Stimulated activated CD8-positive, alpha-beta memory T cell treated with anti-CD3 and anti-CD28 coated beads, Interleukin-7, amount 100 ng/mL, for 24 hours (primary cell): ENCODE measurements at regions not wholly inside any gene's neighbourhood (a gene's known extent, or its start where the extent isn't known, plus 50 kb on each side); places are given as distances from the start of the nearest gene placed in this dataset.

Experiments
- DNase-seq: peaks from one replicate; pipeline ENCODE4 v3.0.0-alpha.2; 2020; ENCODE audit warnings: low read depth

- DNase-seq, result no peak
These were observed 68.5 kb upstream of the GADD45A start for GRCh38 chr1:67616394-67616985.

DNA sequence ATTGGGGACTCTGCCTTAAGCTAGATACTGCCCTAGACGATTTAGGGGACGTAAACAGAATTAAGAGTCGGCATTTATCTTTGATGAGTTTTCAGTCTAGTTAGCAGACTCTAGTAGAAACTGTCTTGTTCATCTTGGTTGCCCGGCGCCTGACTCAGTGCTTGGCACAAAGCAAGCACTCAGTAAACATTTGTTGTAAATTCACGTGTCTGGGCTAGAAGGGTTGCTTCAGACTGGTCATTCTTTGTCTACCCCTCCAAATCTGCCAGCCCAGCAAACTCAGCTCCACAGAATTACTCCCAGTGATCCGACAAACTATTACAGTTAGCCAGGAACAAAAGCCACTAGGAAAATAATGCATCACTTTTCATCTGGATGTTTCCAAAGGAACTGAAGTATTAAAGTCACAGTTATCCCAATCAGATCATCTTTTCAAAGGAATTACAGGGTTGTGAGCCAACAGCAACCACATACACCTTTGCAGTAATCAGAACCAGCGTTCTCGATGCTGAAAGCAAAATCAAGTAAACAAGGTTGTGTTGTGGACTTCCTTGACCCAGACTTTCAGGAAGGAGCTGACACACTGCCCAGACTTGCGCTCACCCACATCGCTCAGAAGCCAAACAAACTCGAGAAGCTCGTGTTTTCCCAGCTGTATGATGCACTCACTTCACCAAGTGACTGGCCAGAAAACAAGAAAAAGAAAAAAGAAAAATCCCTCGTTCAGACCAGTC, 66.5 kb upstream of the GADD45A start:
- no peak for DNase-seq

DNA sequence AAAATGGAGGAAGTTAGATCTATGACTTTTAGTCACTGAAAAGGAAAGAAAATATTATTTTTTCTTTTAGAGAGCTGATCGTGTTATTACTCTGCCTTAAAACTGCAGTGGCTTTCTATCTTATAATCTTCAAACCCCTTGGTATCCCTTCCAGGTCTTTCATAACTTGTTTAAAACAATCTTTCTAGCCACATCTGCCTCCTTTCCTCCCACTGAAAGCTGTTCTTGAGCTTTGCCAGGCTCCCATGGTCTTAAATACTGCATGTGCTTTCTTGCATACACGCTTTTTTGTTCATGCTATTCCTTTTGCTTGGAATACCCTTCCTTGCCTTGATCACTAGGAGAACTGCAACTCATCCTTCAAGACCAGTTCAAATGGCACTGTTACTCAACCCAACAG, 65.9 kb upstream of the GADD45A start:
- no peak for DNase-seq

DNA sequence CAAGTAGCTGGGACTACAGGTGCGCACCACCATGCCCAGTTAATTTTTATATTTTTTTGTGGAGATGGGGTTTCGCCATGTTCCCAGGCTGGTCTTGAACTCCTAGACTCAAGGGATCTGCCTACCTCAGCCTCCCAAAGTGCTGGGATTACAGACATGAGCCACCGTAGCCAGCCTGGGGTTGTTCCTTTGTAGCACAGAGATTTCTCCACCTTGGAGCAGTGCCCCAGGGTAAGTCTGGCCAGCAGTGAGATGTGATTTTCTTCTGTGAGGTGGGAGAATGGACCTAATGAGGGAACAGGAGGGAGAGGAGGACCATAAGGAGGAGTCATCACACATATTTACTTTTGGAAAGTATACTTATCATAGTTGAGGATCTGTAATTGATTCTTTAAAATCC, 61.1 kb upstream of the GADD45A start:
- no peak for DNase-seq

- no peak for DNase-seq
These were observed 60.3 kb upstream of the GADD45A start for GRCh38 chr1:67624680-67625079.

DNA sequence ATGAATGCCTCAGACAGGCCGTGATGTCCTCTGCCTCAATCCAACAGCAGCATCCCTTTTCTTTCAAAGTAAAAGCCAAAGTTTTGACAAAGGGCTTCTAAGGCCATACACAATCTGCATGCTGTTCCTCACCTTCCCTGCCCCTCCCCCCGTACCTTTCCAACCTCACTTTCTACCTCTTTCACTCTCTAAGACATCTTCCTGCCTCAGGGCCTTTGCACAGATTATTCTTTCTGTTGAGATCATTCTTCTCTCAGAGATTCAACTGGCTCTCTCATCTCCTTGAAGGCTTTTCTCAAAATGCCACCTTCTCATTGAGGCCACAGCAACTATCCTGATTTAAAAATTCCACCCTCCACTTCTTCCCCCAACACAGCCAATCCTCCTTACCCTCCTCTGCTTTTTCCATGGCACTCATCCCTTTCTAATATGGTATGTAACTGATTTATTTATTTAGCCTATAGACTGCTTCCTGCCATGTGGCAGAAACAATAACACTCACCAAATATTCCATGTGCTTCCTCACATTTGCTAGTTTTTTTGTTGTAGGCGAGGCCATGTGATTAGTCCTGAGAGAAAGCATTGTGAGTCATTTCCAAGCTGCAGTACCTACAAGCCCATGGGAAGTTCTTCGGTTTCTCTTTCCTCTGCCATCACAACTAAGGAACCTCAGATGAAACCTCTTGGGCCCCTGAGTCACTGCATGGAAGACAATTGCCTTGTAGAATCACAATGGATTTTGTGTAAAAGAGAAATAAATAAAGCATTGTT, 58.7 kb upstream of the GADD45A start:
- no peak for DNase-seq

GRCh38 chr1:67626861-67627235, 58.2 kb upstream of the GADD45A start:
- no peak for DNase-seq

DNA sequence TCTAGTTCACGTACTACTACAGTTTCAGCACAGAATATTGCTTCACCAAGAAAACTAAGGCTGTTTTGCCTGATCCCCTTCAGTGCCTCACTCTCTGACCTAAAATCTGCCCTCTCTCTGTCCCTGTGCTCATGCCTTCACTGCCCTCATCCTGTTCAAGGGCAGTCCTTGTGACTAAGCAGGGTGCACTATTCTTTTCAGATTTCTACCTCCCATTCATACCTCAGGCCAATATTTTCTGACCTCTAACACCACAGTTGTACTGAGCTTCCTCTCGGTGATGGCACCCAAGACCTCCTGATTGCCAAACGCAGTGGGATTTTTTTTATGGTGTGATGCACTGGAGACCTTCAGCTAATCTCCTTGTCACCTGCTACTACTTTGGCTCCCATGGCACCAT, 57.7 kb upstream of the GADD45A start:
- DNase-seq, result no peak

GRCh38 chr1:67627906-67628305, 57.1 kb upstream of the GADD45A start:
- DNase-seq, result no peak

GRCh38 chr1:67629370-67630075, 55.5 kb upstream of the GADD45A start:
- DNase-seq, result no peak

DNA sequence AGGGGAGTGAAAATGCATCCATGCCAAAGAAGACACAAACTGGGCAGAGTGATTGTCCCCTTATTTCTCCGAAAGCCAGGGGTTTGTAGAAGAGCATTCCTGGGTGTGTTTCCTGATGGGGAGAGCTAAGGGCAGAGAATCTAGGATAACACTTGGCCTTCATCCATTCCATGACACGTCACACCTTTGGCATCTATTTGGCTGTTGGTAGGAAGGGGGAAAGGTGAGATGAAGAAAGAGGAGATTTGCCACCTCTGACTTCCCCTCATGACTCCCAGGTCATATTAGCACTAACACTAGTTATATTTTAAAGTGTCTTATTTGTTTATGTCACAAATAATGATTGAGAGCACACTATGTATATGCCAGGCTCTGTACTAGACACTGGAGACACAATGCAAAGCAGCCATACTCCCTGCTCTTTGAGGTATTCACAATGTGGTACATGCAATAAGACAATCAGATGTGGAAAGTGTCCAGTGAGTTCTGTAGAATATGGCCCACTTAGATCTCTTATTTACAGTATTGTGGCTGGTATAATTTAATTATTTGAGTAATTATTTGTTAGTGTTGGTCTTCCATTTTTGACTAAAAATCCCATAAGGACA, 54.5 kb upstream of the GADD45A start:
- DNase-seq, result no peak

- no peak for DNase-seq
These were observed 52.6 kb upstream of the GADD45A start for GRCh38 chr1:67632356-67632755.

- DNase-seq, result no peak
These were observed 52.0 kb upstream of the GADD45A start for GRCh38 chr1:67632811-67633655.

- DNase-seq, result no peak
These were observed 50.5 kb upstream of the GADD45A start for GRCh38 chr1:67634396-67634935.

DNA sequence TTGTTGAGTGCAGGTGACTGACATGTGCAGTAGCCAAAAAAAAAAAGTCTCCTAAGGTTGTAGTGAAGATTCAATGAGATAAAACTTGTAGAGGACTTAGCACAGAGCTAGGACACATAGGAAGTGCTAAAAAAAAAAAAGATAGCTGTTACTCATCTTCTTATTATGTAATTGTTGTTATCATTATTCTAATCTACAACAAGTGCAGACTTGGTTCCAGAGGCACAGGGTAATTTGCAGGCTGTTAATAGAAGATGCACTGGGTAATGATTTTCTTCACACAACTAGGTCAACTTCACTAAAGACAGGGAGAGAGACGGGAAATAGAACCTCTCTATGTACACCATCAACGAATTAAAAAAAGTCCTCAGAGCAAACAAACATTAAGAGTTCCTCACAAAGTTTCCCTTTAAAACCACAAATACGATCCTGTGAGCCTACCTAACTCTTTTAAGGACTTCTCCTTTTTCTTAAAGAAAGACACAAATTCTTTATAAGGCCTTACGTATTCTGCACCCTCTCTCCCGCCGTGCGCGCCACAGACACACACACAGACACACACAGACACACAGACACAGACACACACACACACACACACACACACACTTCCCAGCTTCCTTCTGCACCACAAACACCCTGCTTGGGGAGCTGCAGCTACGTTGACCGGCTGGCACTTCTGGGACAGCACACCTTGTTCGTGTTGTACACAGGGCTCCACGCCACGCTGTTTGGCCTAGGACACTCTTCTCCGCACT, 49.8 kb upstream of the GADD45A start:
- DNase-seq, result no peak
